T47D (cell line): ENCODE measurements at regions not wholly inside any gene's neighbourhood (a gene's known extent, or its start where the extent isn't known, plus 50 kb on each side); places are given as distances from the start of the nearest gene placed in this dataset.
A peak's percentile ranks its signal among the peaks of the same experiment; 100 is the strongest.
"Not testable (repeated sequence)": the region's sequence is repeated elsewhere in the genome, so short reads cannot be mapped to it uniquely, and the experiment has no call there.

ENCODE experiments used
- DNase-seq, 2 experiments: peaks; one replicate each; pipeline versions ENCODE4 v3.0.0 to v3.0.0-alpha.2; 2011 to 2012; ENCODE audit warnings: low read depth in 1 of 2, low spot score in 1 of 2
- JUND ChIP-seq: IDR thresholded peaks from 2 replicates; pipeline ENCODE4 v1.6.1; 2012; ENCODE audit warnings: low read depth
- in situ Hi-C: cut with HindIII; loops from 2 replicates; pipeline ENCODE4 v1.10.0; 2016; ENCODE audit warnings: low sequenced_read_pairs, low pct_unique_long_range_greater_than_20kb

DNA sequence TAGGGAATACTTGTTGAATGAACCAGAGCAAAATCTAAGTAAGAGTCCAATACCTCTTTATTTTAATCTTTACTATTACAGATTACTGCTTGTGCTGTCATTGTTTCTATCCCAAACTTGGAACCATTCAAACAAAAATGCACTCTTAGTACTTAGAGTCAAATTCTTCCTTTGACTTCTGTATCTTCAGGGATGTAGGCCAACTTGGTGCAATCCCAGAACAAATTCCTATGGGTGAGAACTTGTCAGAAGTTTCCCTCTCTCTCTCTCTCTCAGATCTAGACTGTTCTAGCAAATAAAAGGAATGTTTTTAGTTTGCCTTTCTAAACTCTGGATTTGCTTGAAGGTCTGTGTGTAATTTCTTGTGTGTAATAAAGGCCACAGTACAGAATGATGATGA is 329.0 kb upstream of the TMTC4 start:
- no peak for TF ChIP-seq JUND
- in situ Hi-C loops, result no loop called here

DNA sequence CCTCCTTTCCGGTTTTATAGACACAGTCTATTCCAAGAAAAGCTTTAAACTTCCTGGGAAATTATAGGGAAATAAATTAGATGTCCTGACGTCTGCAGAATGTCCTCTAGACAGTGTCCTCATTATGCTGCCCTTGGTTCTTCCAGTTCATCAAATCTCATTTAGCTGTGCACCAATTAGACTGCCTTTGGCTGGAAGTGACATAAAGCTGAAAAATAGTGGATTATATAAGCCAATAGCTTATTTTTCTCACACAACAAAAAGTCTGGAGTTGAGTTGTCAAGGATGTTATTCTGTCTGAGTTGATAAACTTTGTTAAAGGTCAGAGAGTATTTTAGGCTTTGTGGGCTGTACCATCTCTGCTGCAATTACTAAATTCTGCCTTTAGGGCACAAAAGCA is 314.8 kb upstream of the TMTC4 start:
- no peak for TF ChIP-seq JUND
- no peak for DNase-seq
- in situ Hi-C loops, result no loop called here

More for the DNA sequence above, 329.0 kb upstream of the TMTC4 start:
- DNase-seq, result no peak

DNA sequence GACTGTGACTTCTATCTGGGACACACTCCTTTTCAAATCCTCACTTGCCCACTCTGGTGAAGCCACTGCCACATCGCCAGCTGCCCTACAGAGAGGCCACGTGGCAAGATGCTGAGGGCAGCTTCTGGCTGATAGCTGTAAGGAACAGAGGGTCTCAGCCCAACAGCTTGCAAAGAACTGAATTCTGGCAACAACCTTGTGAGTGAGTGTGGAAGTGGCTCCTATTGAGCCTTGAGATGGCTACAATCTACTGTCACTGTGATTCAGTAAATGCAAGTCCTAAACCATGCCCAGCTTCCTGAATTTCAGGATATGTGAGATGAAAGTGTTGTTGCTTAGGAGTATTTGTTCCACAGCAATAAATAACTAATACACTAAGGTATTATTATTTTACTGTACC is 314.3 kb upstream of the TMTC4 start:
- DNase-seq, result no peak
- in situ Hi-C loops, result no loop called here
- TF ChIP-seq JUND, result no peak

DNA sequence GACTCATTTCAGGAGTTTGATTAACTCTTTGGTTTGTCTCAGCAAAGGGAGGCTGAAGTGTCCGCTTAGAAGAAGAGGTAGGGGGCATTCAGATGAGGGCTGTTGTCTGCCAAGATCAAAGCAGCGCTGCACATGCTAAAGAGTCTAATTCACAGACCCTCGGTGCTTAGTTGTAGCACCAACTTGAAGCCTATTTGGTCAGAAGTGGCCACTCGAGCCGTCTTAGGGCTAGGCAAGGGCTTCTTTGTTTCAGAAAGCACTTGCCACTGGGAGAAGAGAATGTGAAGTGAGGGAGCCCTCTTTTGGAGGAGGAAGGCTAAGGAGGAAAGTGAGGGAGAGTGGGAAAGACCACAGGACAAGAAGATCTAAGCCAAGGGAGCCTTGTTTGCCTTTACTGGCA is 313.4 kb upstream of the TMTC4 start:
- no peak for TF ChIP-seq JUND
- peak; percentile 15 to 67 for DNase-seq
- in situ Hi-C loops, result no loop called here

DNA sequence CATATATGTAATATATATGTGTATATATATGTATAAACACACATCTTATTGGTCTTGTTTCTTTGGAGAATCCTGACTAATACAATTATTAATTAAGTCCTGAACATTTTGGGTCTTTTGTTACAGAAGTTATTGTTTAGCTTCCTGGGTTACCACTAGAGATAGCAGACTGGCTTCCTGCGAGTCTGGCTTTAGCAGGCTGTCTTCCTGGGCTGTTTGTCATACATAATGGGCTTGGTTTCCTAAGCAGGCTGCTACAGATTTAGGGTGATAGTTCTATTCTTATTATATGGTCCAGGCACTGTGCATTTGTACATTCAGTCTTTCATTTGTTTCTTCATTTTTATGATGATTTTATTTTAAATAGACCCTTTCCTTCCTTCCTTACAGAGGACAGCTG is 312.0 kb upstream of the TMTC4 start:
- DNase-seq, result no peak
- in situ Hi-C loops, result no loop called here

GRCh38 chr13:100984085-100984705 is 309.6 kb upstream of the TMTC4 start:
- TF ChIP-seq JUND, result no peak
- in situ Hi-C loops, result no loop called here
- no peak for DNase-seq

More for the DNA sequence above, 312.0 kb upstream of the TMTC4 start:
- TF ChIP-seq JUND, result no peak

- TF ChIP-seq JUND, result no peak
- no peak for DNase-seq
- in situ Hi-C loops, result no loop called here
Measured at GRCh38 chr13:100983111-100983510, 308.5 kb upstream of the TMTC4 start.

DNA sequence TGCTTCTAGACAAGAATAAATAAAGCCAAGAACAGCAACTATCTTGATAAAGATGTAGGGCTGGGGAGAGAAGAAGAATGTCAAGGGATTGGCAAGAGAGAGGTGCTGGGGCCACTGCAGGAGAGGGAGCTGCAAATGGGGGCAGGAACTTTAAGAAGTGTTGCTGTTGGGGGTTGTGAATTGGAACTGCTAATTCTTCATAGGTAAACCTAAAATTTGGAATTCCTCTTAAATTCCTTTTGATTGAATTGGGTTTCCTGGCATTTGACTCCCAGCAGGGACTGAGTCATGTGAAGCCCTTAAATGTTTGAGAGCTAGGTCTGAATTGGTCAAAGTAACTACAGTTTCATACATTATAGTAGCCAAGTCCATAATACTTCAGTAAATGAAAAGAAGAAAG is 305.6 kb upstream of the TMTC4 start:
- TF ChIP-seq JUND, result no peak
- DNase-seq, result no peak
- in situ Hi-C loops, result no loop called here

- in situ Hi-C loops, result no loop called here
- no peak for DNase-seq
- TF ChIP-seq JUND, result no peak
Measured at GRCh38 chr13:100977841-100978240, 303.2 kb upstream of the TMTC4 start.

DNA sequence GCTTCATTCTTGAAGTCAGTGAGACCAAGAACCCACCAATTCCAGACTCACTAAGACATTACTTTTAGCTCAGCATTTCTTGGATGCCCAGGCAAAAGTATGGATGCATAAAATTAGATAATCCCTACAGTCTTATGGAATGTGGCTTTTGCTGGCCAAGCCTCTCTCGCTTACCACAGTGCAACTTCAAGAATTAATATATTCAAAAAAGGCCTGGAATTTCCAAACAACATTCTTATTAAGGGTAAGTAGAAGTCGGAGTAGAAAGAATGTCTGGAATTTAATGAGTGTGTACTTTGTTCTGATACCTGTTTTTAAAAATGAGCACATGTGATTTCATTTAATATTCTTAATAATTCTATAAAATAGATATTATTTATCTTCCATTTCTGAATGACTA is 302.4 kb upstream of the TMTC4 start:
- DNase-seq, result no peak
- in situ Hi-C loops, result no loop called here
- TF ChIP-seq JUND, result no peak

GRCh38 chr13:100975666-100976065 is 301.1 kb upstream of the TMTC4 start:
- in situ Hi-C loops, DNase-seq: not testable (repeated sequence)

- DNase-seq, result no peak
- in situ Hi-C loops, result no loop called here
- TF ChIP-seq JUND, result no peak
Measured at GRCh38 chr13:100962585-100962984, 288.0 kb upstream of the TMTC4 start.

DNA sequence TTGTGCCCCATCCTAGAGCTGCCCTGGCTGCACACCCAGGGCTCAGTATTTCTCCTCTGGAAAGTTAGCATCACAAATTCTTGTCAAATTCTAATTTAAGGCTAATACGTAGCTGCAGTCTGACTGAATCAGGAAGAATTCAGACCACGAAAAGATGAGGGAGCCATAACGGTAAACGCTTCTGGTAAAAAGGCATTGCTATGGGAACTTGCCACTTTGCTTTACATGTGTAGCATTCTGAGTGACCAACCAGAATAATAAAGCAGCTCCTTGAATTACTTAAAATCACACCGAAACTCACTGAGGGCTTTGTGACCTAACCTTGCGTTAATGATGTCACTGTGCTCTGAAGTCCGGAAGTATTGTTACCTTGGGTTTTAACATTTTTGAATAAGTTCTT is 286.6 kb upstream of the TMTC4 start:
- in situ Hi-C loops, result no loop called here
- DNase-seq, result no peak
- no peak for TF ChIP-seq JUND

DNA sequence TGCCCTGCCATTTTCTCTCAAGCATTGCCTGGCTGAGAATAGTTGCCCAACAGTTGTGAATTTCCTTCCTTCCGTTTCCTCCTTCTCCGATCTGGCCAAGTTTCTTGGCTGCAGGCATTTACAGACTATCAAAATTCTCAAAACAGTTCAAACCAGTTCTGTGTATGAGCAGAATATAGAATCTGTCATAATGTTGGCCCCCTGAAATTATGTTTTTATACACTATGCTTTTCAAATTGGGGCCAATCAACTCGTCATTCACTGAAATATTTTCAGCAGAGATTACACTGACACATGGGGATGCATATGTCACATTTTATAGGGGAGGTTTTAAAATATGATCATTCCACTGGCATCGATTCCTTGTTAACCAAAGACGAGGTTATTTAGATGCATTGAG is 284.2 kb upstream of the TMTC4 start:
- no peak for TF ChIP-seq JUND
- DNase-seq, result no peak
- in situ Hi-C loops, result no loop called here
